Vagina (tissue), 2 donors: ENCODE measurements at regions not wholly inside any gene's neighbourhood (a gene's known extent, or its start where the extent isn't known, plus 50 kb on each side); places are given as distances from the start of the nearest gene placed in this dataset.

ENCODE experiments used
- POLR2A ChIP-seq, 2 donors: fragments of 450-650 bp; IDR thresholded peaks; one replicate each; pipeline ENCODE4 v1.6.1; 2017; ENCODE audit warnings: antibody characterized with exemption in 2 of 2, mild to moderate bottlenecking in 2 of 2, moderate library complexity in 2 of 2
- TF ChIP-seq, protein P1 (sequence below), 3 experiments: fragments of 450-650 bp in 2 of 3; fragments of 200-600 bp in 1 of 3; sonication (generic) in 1 of 3; IDR thresholded peaks; one replicate each; pipeline ENCODE4 v1.5.1; 2017 to 2019; ENCODE audit warnings: antibody characterized with exemption in 3 of 3, mild to moderate bottlenecking in 2 of 3, moderate library complexity in 2 of 3

DNA sequence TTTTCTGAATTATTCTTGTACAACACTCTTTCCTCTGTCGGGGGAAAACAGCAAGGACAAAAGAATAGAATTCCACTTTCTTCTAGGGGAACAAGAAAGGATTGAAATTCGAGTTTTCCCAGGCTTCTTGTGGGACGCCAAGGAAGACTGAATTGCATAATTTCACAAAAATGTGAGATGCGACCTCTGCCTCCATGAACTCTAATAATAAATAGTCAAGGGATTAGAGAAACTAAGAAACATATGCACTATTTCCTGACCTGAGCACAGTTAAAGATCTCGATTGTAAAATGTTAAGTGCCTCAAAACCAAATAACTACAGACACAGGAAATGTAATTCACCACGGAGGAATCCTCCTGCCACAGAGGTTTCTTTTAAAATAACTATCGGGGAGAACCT lies 117.3 kb upstream of the MARK1 start:
- TF ChIP-seq, protein P1, sequence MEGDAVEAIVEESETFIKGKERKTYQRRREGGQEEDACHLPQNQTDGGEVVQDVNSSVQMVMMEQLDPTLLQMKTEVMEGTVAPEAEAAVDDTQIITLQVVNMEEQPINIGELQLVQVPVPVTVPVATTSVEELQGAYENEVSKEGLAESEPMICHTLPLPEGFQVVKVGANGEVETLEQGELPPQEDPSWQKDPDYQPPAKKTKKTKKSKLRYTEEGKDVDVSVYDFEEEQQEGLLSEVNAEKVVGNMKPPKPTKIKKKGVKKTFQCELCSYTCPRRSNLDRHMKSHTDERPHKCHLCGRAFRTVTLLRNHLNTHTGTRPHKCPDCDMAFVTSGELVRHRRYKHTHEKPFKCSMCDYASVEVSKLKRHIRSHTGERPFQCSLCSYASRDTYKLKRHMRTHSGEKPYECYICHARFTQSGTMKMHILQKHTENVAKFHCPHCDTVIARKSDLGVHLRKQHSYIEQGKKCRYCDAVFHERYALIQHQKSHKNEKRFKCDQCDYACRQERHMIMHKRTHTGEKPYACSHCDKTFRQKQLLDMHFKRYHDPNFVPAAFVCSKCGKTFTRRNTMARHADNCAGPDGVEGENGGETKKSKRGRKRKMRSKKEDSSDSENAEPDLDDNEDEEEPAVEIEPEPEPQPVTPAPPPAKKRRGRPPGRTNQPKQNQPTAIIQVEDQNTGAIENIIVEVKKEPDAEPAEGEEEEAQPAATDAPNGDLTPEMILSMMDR (IDR thresholded peaks at IDR 0.05) = no peak
- TF ChIP-seq POLR2A (IDR thresholded peaks at IDR 0.05) = no peak
